C4-2B (cell line): ENCODE measurements at regions not wholly inside any gene's neighbourhood (a gene's known extent, or its start where the extent isn't known, plus 50 kb on each side); places are given as distances from the start of the nearest gene placed in this dataset.

Source experiments
- H3K27ac ChIP-seq: fragments of 450-650 bp; 2 replicates; pipeline ENCODE4 v1.5.1; 2017
- ZFX ChIP-seq: fragments of 450-650 bp; IDR thresholded peaks from 2 replicates; pipeline ENCODE4 v1.6.1; 2017
- TF ChIP-seq, protein P1 (sequence below): fragments of 450-650 bp; conservative IDR thresholded peaks from 2 replicates; pipeline ENCODE4 v1.5.1; 2017; ENCODE audit warnings: mild to moderate bottlenecking

DNA sequence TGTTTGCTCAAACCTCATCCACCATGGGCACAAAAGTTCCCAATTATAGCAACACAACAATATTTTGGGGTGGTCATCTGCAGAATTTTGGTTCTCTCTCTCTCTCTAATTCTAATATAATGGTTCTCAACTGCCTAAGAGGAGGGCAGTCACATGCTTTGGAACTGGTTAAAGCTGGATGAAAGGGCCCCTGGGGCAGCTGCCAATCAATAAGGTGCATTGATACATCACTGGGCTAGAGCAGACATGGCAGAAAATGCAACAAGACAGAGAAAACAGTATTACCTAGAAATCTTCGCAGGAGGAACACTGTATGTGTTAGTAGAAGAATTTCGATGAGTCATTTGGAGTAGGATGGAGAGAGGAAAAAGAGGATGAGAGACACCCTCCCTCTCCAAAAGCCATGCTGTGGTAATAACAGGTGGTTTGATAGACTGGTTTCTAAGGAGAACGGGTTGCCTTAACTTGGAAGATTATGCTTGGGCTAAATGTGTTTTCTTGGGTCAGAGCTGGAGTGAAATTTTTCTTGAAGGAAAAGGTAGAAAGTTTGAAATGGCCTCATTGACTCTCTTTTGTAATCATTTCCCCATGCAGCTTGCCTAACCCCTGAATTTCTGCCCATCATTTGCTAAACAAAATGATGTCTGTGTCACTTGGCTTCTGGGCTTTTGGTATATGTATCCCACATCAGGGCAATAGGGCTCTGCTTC is 67.1 kb upstream of the HIF1A start:
- no peak overlapping the region for H3K27ac ChIP-seq
- TF ChIP-seq, protein P1, sequence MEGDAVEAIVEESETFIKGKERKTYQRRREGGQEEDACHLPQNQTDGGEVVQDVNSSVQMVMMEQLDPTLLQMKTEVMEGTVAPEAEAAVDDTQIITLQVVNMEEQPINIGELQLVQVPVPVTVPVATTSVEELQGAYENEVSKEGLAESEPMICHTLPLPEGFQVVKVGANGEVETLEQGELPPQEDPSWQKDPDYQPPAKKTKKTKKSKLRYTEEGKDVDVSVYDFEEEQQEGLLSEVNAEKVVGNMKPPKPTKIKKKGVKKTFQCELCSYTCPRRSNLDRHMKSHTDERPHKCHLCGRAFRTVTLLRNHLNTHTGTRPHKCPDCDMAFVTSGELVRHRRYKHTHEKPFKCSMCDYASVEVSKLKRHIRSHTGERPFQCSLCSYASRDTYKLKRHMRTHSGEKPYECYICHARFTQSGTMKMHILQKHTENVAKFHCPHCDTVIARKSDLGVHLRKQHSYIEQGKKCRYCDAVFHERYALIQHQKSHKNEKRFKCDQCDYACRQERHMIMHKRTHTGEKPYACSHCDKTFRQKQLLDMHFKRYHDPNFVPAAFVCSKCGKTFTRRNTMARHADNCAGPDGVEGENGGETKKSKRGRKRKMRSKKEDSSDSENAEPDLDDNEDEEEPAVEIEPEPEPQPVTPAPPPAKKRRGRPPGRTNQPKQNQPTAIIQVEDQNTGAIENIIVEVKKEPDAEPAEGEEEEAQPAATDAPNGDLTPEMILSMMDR: no peak
- no peak for TF ChIP-seq ZFX

DNA sequence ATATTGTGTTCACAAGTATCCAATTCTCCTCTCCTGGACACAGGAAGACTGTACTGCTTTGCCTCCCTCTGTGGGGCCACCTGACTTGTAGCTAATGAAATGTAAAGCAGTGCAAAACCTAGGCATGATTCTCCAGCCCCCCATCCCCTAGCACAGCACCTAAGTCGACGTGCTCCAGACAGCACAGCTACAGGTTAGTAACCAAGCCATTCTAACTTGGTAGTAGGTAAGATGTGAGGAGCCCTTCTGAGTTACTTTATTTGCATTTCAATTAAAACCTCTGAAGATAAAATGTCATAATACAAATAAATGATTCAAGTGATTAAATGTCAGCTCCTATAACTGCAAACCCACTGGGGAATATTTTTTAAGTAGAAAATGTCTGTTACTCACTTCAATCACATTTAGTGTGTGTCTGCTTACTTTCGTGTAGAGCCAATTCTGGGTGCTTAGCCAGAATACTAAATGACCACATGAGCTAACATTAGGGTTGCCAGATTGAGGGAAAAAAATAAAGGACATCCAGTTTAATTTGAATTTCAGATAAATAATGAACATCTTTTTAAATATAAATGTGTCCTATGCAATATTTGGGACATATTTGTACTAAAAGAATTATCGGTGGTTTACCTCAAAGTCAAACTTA is 64.8 kb upstream of the HIF1A start:
- H3K27ac ChIP-seq: no peak overlapping the region; the same call in 1 of the 2 replicates
- TF ChIP-seq ZFX: no peak
- TF ChIP-seq, protein P1: no peak

DNA sequence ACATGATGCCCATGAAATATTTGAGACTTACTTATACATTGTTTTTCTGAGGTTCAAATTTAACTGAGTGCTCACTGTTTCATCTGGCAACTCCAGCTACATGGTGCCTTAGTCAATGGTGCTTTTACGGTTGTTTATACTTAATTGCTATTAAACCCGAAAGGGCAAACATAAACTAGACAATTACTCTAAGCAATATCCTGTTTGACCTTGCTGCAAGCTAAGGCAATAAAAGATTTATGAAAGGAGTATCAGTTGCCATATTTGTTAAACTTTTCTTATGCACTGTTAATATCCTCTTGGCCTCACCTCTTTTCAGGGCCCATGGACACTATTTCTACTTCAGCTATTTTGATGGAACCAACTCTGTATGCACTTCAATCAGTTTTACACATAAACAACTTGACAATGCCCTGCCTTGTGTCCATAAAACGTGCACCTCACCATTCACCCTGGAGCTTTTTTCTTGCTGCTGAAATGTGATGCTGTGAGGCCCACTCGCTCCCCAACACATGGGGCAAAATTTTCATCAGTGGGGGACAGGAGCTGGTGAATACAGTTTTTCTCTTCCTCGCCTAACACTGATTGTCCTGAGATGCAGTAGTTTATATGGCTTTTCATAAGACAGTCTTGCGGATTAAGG is 64.1 kb upstream of the HIF1A start:
- TF ChIP-seq, protein P1: no peak
- TF ChIP-seq ZFX: no peak
- no peak overlapping the region; the same call in 1 of the 2 replicates for H3K27ac ChIP-seq

DNA sequence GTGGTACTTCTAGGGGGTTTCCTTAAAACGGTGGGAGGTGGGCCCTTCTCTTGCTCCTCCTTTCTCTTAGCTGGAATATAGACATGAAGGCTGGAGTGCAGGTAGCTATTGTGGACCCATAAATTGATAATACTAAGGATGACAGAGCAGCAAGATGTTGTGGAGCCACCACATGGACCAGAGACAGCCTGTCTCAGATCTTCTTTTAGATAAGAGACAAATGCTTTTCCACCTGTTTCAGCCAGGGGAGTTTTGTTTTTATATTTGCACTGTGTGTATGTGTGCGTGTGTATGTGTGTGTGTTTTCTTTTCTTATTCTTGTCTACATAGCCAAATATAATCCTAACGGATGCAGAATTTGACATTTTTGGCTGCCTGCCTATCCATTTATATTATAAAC is 62.9 kb upstream of the HIF1A start:
- no peak overlapping the region for H3K27ac ChIP-seq
- TF ChIP-seq ZFX: no peak
- TF ChIP-seq, protein P1: no peak

DNA sequence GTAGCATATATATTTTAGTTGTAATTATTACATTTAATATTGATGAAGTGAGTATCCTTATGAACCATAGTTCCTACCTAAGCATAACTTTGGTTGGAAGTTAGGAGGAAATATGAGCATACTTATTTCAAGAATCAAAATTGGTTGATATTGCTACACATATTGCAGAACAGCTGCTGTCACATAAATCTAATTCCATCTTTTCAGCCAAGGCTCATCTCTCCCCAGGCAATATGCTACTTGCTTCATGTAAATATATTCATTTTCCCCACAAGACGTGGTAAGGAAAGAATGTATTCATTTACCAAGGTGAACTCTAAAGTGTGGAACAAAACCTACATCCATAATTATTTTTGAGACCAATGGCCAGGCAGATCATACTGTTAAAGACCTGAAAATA is 62.5 kb upstream of the HIF1A start:
- H3K27ac ChIP-seq: no peak overlapping the region
- no peak for TF ChIP-seq ZFX
- TF ChIP-seq, protein P1: no peak

DNA sequence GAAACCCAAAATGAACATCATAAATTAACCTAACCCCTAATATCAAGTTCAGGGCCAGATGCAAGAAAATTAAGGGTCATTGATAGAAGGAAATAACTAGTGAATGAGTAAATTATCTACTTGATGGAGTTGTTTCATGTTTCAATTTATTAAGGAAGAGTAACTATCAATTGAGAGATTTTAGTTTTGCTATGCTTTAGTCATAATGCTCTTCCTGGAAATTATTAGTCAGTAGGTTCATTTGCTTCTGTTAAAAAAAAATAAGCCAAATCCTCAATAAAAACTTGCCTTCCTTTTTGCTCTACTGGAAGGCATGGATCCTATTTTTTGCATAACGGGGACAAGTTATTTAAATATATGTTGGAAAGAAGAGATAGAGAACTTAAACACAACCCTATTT is 59.0 kb upstream of the HIF1A start:
- no peak overlapping the region for H3K27ac ChIP-seq
- TF ChIP-seq ZFX: no peak
- TF ChIP-seq, protein P1: no peak

DNA sequence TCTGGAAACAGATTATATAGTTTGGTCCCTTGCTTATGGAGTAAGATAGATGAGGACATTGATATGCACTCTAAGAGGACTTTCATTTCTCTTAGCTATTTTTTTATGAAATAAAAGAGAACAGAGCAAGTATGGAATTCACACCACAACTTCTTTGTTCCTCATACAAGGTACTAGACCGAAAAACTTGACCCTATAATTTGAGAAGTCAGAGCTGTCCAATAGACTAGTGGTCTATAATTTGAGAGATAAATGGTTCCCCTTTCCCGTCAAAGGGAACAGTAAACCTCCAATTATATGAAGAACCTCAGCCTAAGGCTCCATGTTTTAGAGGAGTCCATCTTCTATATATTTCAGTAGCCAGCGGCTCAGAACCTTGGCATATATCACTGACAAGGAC is 58.5 kb upstream of the HIF1A start:
- no peak overlapping the region for H3K27ac ChIP-seq
- TF ChIP-seq ZFX: no peak
- TF ChIP-seq, protein P1: no peak
